HEK293 (cell line): ENCODE measurements at regions not wholly inside any gene's neighbourhood (a gene's known extent, or its start where the extent isn't known, plus 50 kb on each side); places are given as distances from the start of the nearest gene placed in this dataset.

Experiments used
- PATZ1 ChIP-seq: fragments of 450-650 bp; formaldehyde crosslinking; IDR thresholded peaks from 2 replicates; pipeline ENCODE4 v1.5.1; 2016; ENCODE audit warnings: missing biosample characterization, missing genetic modification characterization
- REST ChIP-seq: fragments of 450-650 bp; formaldehyde crosslinking; IDR thresholded peaks from 2 replicates; pipeline ENCODE4 v1.5.1; 2016; ENCODE audit warnings: missing biosample characterization, missing genetic modification characterization
- ZNF202 ChIP-seq: fragments of 450-650 bp; formaldehyde crosslinking; IDR thresholded peaks from 2 replicates; pipeline ENCODE4 v1.5.1; 2016; ENCODE audit warnings: missing biosample characterization, missing genetic modification characterization, borderline replicate concordance
- TF ChIP-seq, protein P1 (sequence below): fragments of 450-650 bp; formaldehyde crosslinking; IDR thresholded peaks from 2 replicates; pipeline ENCODE4 v1.5.1; 2016; ENCODE audit warnings: missing biosample characterization, missing genetic modification characterization
- TF ChIP-seq, protein P2 (sequence below): fragments of 450-650 bp; formaldehyde crosslinking; IDR thresholded peaks from 2 replicates; pipeline ENCODE4 v1.5.1; 2016; ENCODE audit warnings: missing biosample characterization, missing genetic modification characterization

- TF ChIP-seq, protein P1, sequence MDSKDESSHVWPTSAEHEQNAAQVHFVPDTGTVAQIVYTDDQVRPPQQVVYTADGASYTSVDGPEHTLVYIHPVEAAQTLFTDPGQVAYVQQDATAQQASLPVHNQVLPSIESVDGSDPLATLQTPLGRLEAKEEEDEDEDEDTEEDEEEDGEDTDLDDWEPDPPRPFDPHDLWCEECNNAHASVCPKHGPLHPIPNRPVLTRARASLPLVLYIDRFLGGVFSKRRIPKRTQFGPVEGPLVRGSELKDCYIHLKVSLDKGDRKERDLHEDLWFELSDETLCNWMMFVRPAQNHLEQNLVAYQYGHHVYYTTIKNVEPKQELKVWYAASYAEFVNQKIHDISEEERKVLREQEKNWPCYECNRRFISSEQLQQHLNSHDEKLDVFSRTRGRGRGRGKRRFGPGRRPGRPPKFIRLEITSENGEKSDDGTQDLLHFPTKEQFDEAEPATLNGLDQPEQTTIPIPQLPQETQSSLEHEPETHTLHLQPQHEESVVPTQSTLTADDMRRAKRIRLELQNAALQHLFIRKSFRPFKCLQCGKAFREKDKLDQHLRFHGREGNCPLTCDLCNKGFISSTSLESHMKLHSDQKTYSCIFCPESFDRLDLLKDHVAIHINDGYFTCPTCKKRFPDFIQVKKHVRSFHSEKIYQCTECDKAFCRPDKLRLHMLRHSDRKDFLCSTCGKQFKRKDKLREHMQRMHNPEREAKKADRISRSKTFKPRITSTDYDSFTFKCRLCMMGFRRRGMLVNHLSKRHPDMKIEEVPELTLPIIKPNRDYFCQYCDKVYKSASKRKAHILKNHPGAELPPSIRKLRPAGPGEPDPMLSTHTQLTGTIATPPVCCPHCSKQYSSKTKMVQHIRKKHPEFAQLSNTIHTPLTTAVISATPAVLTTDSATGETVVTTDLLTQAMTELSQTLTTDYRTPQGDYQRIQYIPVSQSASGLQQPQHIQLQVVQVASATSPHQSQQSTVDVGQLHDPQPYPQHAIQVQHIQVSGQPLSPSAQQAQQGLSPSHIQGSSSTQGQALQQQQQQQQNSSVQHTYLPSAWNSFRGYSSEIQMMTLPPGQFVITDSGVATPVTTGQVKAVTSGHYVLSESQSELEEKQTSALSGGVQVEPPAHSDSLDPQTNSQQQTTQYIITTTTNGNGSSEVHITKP (tag by site-specific recombination) = no peak
- TF ChIP-seq REST = no peak
- no peak for TF ChIP-seq ZNF202 (tag by site-specific recombination)
- no peak for TF ChIP-seq PATZ1 (tag by site-specific recombination)
- TF ChIP-seq, protein P2, sequence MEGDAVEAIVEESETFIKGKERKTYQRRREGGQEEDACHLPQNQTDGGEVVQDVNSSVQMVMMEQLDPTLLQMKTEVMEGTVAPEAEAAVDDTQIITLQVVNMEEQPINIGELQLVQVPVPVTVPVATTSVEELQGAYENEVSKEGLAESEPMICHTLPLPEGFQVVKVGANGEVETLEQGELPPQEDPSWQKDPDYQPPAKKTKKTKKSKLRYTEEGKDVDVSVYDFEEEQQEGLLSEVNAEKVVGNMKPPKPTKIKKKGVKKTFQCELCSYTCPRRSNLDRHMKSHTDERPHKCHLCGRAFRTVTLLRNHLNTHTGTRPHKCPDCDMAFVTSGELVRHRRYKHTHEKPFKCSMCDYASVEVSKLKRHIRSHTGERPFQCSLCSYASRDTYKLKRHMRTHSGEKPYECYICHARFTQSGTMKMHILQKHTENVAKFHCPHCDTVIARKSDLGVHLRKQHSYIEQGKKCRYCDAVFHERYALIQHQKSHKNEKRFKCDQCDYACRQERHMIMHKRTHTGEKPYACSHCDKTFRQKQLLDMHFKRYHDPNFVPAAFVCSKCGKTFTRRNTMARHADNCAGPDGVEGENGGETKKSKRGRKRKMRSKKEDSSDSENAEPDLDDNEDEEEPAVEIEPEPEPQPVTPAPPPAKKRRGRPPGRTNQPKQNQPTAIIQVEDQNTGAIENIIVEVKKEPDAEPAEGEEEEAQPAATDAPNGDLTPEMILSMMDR (tag by site-specific recombination) = no peak
These were observed 856.3 kb downstream of the RPA4 start for GRCh38 chrX:97740044-97740443.
